Endothelial cell of umbilical vein (primary cell): ENCODE measurements at regions not wholly inside any gene's neighbourhood (a gene's known extent, or its start where the extent isn't known, plus 50 kb on each side); places are given as distances from the start of the nearest gene placed in this dataset.

Experiments used
- BruUV-seq: library from RNA; stranded (reverse); fragments of 400-500 nt; replicated peaks from 2 replicates; lab custom pipeline; 2021; lab: Mats Ljungman, UMichigan
- CTCF ChIA-PET: fragments of 300-600, 350-600 bp; sonication (Branson Sonifier 250); formaldehyde crosslinking; loops from one replicate; lab custom pipeline; 2021; ENCODE audit warnings: antibody characterized with exemption, inconsistent platforms; lab: Charles Lee
- POLR2A ChIA-PET: fragments of 300-600, 350-600 bp; sonication (Branson Sonifier 250); formaldehyde crosslinking; loops from one replicate; lab custom pipeline; 2021; ENCODE audit warnings: antibody characterized with exemption, inconsistent platforms; lab: Charles Lee
- DNase-seq: peaks from one replicate; pipeline ENCODE4 v3.0.0-alpha.2; 2011; ENCODE audit warnings: low read depth, low spot score
- FAIRE-seq: peaks from 2 replicates; lab custom pipeline; 2011; peaks lifted over from hg19 to GRCh38; lab: Jason Lieb, UNC
- H2AFZ ChIP-seq: 2 replicates; pipeline ENCODE4 v1.6.0; 2012; ENCODE audit warnings: low read depth, low read length, control low read depth, inconsistent platforms
- H3K27ac ChIP-seq: 2 replicates; pipeline ENCODE4 v1.5.1; 2011; ENCODE audit warnings: low read depth, mild to moderate bottlenecking, control low read depth, low read length, moderate library complexity; ENCODE audit not compliant: insufficient read depth
- H3K27me3 ChIP-seq, 2 experiments: 2 replicates each; pipeline versions ENCODE4 v1.6.0 to v1.6.1; 2011; ENCODE audit warnings: low read length in 2 of 2, mixed read lengths in 1 of 2; ENCODE audit not compliant: control insufficient read depth in 2 of 2, insufficient read depth in 2 of 2
- H3K36me3 ChIP-seq, 2 experiments: 2 replicates in 1 of 2; 3 replicates in 1 of 2; pipeline ENCODE4 v1.5.1; 2011; ENCODE audit warnings: low read length in 2 of 2, mild to moderate bottlenecking in 1 of 2, moderate library complexity in 1 of 2; ENCODE audit not compliant: control insufficient read depth in 2 of 2, insufficient read depth in 2 of 2; ENCODE audit errors: extremely low read depth in 1 of 2
- H3K4me1 ChIP-seq: 3 replicates; pipeline ENCODE4 v1.5.1; 2011; ENCODE audit warnings: mild to moderate bottlenecking, low read length; ENCODE audit not compliant: control insufficient read depth, insufficient read depth; ENCODE audit errors: extremely low read depth
- H3K4me2 ChIP-seq: 2 replicates; pipeline ENCODE4 v1.6.1; 2011; ENCODE audit warnings: low read length, control low read depth, mixed read lengths; ENCODE audit not compliant: insufficient read depth
- H3K4me3 ChIP-seq, 3 experiments: fragments of 200-600 bp in 1 of 3; sonication (generic), shearing (Covaris generic) in 1 of 3; replicated peaks in 1 of 3; 2 replicates each; pipeline ENCODE4 v1.5.1; 2011 to 2016; ENCODE audit warnings: control low read depth in 3 of 3, low read length in 3 of 3, mild to moderate bottlenecking in 2 of 3, inconsistent platforms in 1 of 3, low read depth in 1 of 3, moderate library complexity in 1 of 3; ENCODE audit not compliant: insufficient read depth in 1 of 3
- H3K79me2 ChIP-seq: 2 replicates; pipeline ENCODE4 v1.6.0; 2012; ENCODE audit warnings: low read length, inconsistent platforms; ENCODE audit not compliant: control insufficient read depth, insufficient read depth
- H3K9ac ChIP-seq: replicated peaks from 2 replicates; pipeline ENCODE3; 2011; ENCODE audit warnings: low read length, control low read depth; ENCODE audit not compliant: insufficient read depth; ENCODE audit errors: extremely low read depth
- H3K9me1 ChIP-seq: replicated peaks from 3 replicates; pipeline ENCODE4 v1.6.0; 2011; ENCODE audit warnings: mild to moderate bottlenecking, low read length; ENCODE audit not compliant: control insufficient read depth, insufficient read depth; ENCODE audit errors: extremely low read depth
- H3K9me3 ChIP-seq: replicated peaks from 2 replicates; pipeline ENCODE4 v1.5.1; 2012; ENCODE audit warnings: low read length, inconsistent platforms; ENCODE audit not compliant: control insufficient read depth, insufficient read depth
- H4K20me1 ChIP-seq: replicated peaks from 2 replicates; pipeline ENCODE3; 2011; ENCODE audit warnings: mild to moderate bottlenecking, low read length; ENCODE audit not compliant: control insufficient read depth, insufficient read depth; ENCODE audit errors: extremely low read depth
- CTCF ChIP-seq, 2 donors: IDR thresholded peaks; 1 replicate in 1 of 2; 2 replicates in 1 of 2; pipeline ENCODE4 v1.5.1; 2011; ENCODE audit warnings: low read length in 2 of 2, mild to moderate bottlenecking in 2 of 2, moderate library complexity in 2 of 2, control low read depth in 1 of 2, inconsistent platforms in 1 of 2, low read depth in 1 of 2; ENCODE audit not compliant: insufficient read depth in 1 of 2; ENCODE audit errors: extremely low read depth in 1 of 2
- EZH2 ChIP-seq: IDR thresholded peaks from 2 replicates; pipeline ENCODE4 v1.6.1; 2012; ENCODE audit warnings: borderline replicate concordance, low read depth, mild to moderate bottlenecking, moderate library complexity, low read length, inconsistent platforms; ENCODE audit not compliant: severe bottlenecking
- FOS ChIP-seq: IDR thresholded peaks from 2 replicates; pipeline ENCODE4 v1.6.1; 2011; ENCODE audit warnings: mild to moderate bottlenecking, low read length, moderate library complexity, borderline replicate concordance; ENCODE audit not compliant: insufficient read depth
- GATA2 ChIP-seq: IDR thresholded peaks from 2 replicates; pipeline ENCODE4 v1.7.0; 2011; ENCODE audit warnings: low read depth, mild to moderate bottlenecking, moderate library complexity, mixed read lengths, low read length; ENCODE audit not compliant: insufficient read length, insufficient read depth
- JUN ChIP-seq: IDR thresholded peaks from 2 replicates; pipeline ENCODE4 v1.6.1; 2011; ENCODE audit warnings: borderline replicate concordance, low read depth; ENCODE audit not compliant: insufficient read length, insufficient read depth
- MAX ChIP-seq: IDR thresholded peaks from 2 replicates; pipeline ENCODE4 v1.6.1; 2011; ENCODE audit not compliant: insufficient read depth, insufficient read length
- POLR2A ChIP-seq: IDR thresholded peaks from 2 replicates; pipeline ENCODE4 v1.6.1; 2012; ENCODE audit warnings: low read depth, mild to moderate bottlenecking, control low read depth, low read length
- POLR2AphosphoS5 ChIP-seq: IDR thresholded peaks from 2 replicates; pipeline ENCODE4 v1.6.1; 2012; ENCODE audit warnings: low read depth, mild to moderate bottlenecking, control low read depth, low read length, moderate library complexity; ENCODE audit not compliant: insufficient read depth
- dilution Hi-C: fragments of 300-500 bp; cut with MboI; formaldehyde crosslinking; loops from one replicate; pipeline ENCODE4 v1.15.0; 2019; ENCODE audit warnings: low sequenced_read_pairs; ENCODE audit not compliant: extremely low pct_ligation_motif_present
- intact Hi-C: fragments of 100-400 bp; cut with micrococcal nuclease; formaldehyde crosslinking; loops from one replicate; pipeline ENCODE4 v1.10.0; 2022

GRCh38 chr2:118668431-118669424 is 178.7 kb downstream of the EN1 start:
- DNase-seq (no peak), FAIRE-seq (no peak)
- TF ChIP-seq FOS, result no peak
- no peak for TF ChIP-seq JUN
- TF ChIP-seq GATA2, result no peak
- TF ChIP-seq EZH2, result no peak
- TF ChIP-seq POLR2A, result no peak
- Histone ChIP-seq H3K4me3 (no peak overlapping the region), H3K36me3 (no peaks in the 10 kb centered on the region), H3K79me2 (no peaks in the 10 kb centered on the region), H3K27ac (no peak overlapping the region), H3K9me1 (no peaks in the 10 kb centered on the region), H3K9ac (no peak overlapping the region), H3K27me3 (no peaks in the 10 kb centered on the region), H4K20me1 (no peaks in the 10 kb centered on the region), H3K4me2 (no peak overlapping the region), H3K9me3 (no peaks in the 10 kb centered on the region), H3K4me1 (no peaks in the 10 kb centered on the region), H2AFZ (no peak overlapping the region)
- ChIA-PET CTCF (no interaction called here), POLR2A (no interaction called here)
- BruUV-seq, result no TSS peak
- intact Hi-C loops, result no loop called here
- dilution Hi-C loops, result no loop called here

GRCh38 chr2:118667964-118668363 is 179.5 kb downstream of the EN1 start:
- Histone ChIP-seq H3K4me1 (no peaks in the 10 kb centered on the region), H3K27ac (no peak overlapping the region), H3K79me2 (no peaks in the 10 kb centered on the region), H3K27me3 (no peaks in the 10 kb centered on the region), H2AFZ (no peak overlapping the region), H3K9me3 (no peaks in the 10 kb centered on the region), H3K36me3 (no peaks in the 10 kb centered on the region), H3K9ac (no peak overlapping the region), H3K4me2 (no peak overlapping the region), H3K9me1 (no peaks in the 10 kb centered on the region), H3K4me3 (no peak overlapping the region), H4K20me1 (no peaks in the 10 kb centered on the region)
- ChIA-PET CTCF (no interaction called here), POLR2A (no interaction called here)
- dilution Hi-C loops, result no loop called here
- intact Hi-C loops, result no loop called here
- no TSS peak for BruUV-seq
- FAIRE-seq (no peak), DNase-seq (no peak)
- TF ChIP-seq GATA2 (no peak), POLR2A (no peak), JUN (no peak), MAX (no peak), EZH2 (no peak), POLR2AphosphoS5 (no peak), CTCF (IDR thresholded peaks at IDR 0.05; ENCODE audit: extremely low read depth in 1 of 2, insufficient read depth in 1 of 2, low read depth in 1 of 2, low read length in 2 of 2) (no peak), FOS (no peak)
